CD14-positive monocyte (primary cell): ENCODE measurements at regions not wholly inside any gene's neighbourhood (a gene's known extent, or its start where the extent isn't known, plus 50 kb on each side); places are given as distances from the start of the nearest gene placed in this dataset.

Source experiments
- DNase-seq, 3 donors: peaks; one replicate each; pipeline ENCODE4 v3.0.0-alpha.2; 2011 to 2022
- H2AFZ ChIP-seq: 2 replicates; pipeline ENCODE4 v1.6.0; 2012; ENCODE audit warnings: mild to moderate bottlenecking, low read depth, low read length, inconsistent platforms; ENCODE audit not compliant: insufficient read depth, poor library complexity, severe bottlenecking
- H3K27ac ChIP-seq, 2 donors: 1 replicate in 1 of 2; 2 replicates in 1 of 2; pipeline ENCODE4 v1.5.1; 2012 to 2013; ENCODE audit warnings: low read length in 2 of 2, control low read depth in 1 of 2, inconsistent platforms in 1 of 2, low read depth in 1 of 2, mild to moderate bottlenecking in 1 of 2
- H3K27me3 ChIP-seq, 2 donors: one replicate each; pipeline versions ENCODE4 v1.6.0 to v1.6.1; 2011 to 2013; ENCODE audit warnings: low read length in 2 of 2; ENCODE audit not compliant: control insufficient read depth in 2 of 2, insufficient read depth in 2 of 2
- H3K36me3 ChIP-seq, 2 donors: replicated peaks in 1 of 2; 1 replicate in 1 of 2; 2 replicates in 1 of 2; pipeline versions ENCODE4 v1.5.1 to v1.6.1; 2012 to 2013; ENCODE audit warnings: low read length in 2 of 2, control low read depth in 1 of 2, inconsistent platforms in 1 of 2, mild to moderate bottlenecking in 1 of 2; ENCODE audit not compliant: insufficient read depth in 2 of 2, control insufficient read depth in 1 of 2
- H3K4me1 ChIP-seq, 2 donors: 1 replicate in 1 of 2; 2 replicates in 1 of 2; pipeline versions ENCODE4 v1.5.1 to v1.6.1; 2012 to 2013; ENCODE audit warnings: low read length in 2 of 2, control low read depth in 1 of 2, inconsistent platforms in 1 of 2, mild to moderate bottlenecking in 1 of 2, moderate library complexity in 1 of 2; ENCODE audit not compliant: insufficient read depth in 2 of 2, control insufficient read depth in 1 of 2
- H3K4me2 ChIP-seq: replicated peaks from 2 replicates; pipeline ENCODE3; 2012; ENCODE audit warnings: low read length, moderate library complexity, mild to moderate bottlenecking; ENCODE audit not compliant: poor library complexity, severe bottlenecking; ENCODE audit errors: extremely low read depth
- H3K4me3 ChIP-seq, 3 experiments: fragments of 200-600 bp in 1 of 3; sonication (generic) in 1 of 3; replicated peaks in 1 of 3; 1 replicate in 2 of 3; 2 replicates in 1 of 3; pipeline ENCODE4 v1.5.1; 2011 to 2013; ENCODE audit warnings: low read length in 3 of 3, mild to moderate bottlenecking in 3 of 3, control low read depth in 2 of 3, low read depth in 2 of 3, inconsistent platforms in 1 of 3, moderate library complexity in 1 of 3
- H3K79me2 ChIP-seq: 2 replicates; pipeline ENCODE4 v1.6.0; 2012; ENCODE audit warnings: mild to moderate bottlenecking, control low read depth, inconsistent platforms, low read length, moderate library complexity; ENCODE audit not compliant: insufficient read depth
- H3K9ac ChIP-seq: 2 replicates; pipeline ENCODE4 v1.6.0; 2017; ENCODE audit warnings: low read length, mild to moderate bottlenecking; ENCODE audit not compliant: insufficient read depth, poor library complexity, severe bottlenecking
- H3K9me3 ChIP-seq, 2 donors: replicated peaks in 1 of 2; 1 replicate in 1 of 2; 2 replicates in 1 of 2; pipeline versions ENCODE4 v1.5.1 to v1.6.1; 2012 to 2013; ENCODE audit warnings: low read length in 2 of 2, control low read depth in 1 of 2; ENCODE audit not compliant: control insufficient read depth in 1 of 2, insufficient read depth in 1 of 2
- H4K20me1 ChIP-seq: 2 replicates; pipeline ENCODE4 v1.6.0; 2012; ENCODE audit warnings: mild to moderate bottlenecking, low read length, control low read depth, moderate library complexity; ENCODE audit not compliant: insufficient read depth
- H3K27ac Mint-ChIP-seq, 7 donors: one replicate each; pipeline ENCODE4 v1.8.0; 2020; ENCODE audit warnings: mild to moderate bottlenecking in 7 of 7, mixed read lengths in 7 of 7, moderate library complexity in 6 of 7, inconsistent platforms in 2 of 7
- H3K27me3 Mint-ChIP-seq, 3 donors: one replicate each; pipeline ENCODE4 v1.8.0; 2021 to 2022; ENCODE audit warnings: low read depth in 3 of 3, mild to moderate bottlenecking in 3 of 3, mixed read lengths in 3 of 3, moderate library complexity in 3 of 3, inconsistent platforms in 1 of 3
- H3K36me3 Mint-ChIP-seq, 2 donors: one replicate each; pipeline ENCODE4 v1.8.0; 2020; ENCODE audit warnings: mixed read lengths in 2 of 2, inconsistent platforms in 1 of 2, mild to moderate bottlenecking in 1 of 2
- H3K4me1 Mint-ChIP-seq: one replicate; pipeline ENCODE4 v1.8.0; 2020; ENCODE audit warnings: mild to moderate bottlenecking, mixed read lengths
- H3K4me3 Mint-ChIP-seq, 2 donors: one replicate each; pipeline ENCODE4 v1.8.0; 2020; ENCODE audit warnings: mild to moderate bottlenecking in 2 of 2, mixed read lengths in 2 of 2, moderate library complexity in 1 of 2
- H3K9me3 Mint-ChIP-seq, 7 donors: one replicate each; pipeline ENCODE4 v1.8.0; 2020 to 2022; ENCODE audit warnings: mixed read lengths in 7 of 7, mild to moderate bottlenecking in 6 of 7, moderate library complexity in 6 of 7, inconsistent platforms in 2 of 7
- CTCF ChIP-seq: fragments of 200-600 bp; IDR thresholded peaks from one replicate; pipeline ENCODE4 v1.8.0; 2022; ENCODE audit warnings: antibody characterized with exemption, mild to moderate bottlenecking
- WGBS: methylation state at CpG from one replicate; pipeline ENCODE4 v1.1.5; 2013; ENCODE audit warnings: missing lambda C conversion rate; ENCODE audit not compliant: insufficient coverage; 5-methylcytosine and 5-hydroxymethylcytosine counted together
- intact Hi-C, 2 donors: fragments of 100-400 bp; cut with micrococcal nuclease; formaldehyde crosslinking; loops; one replicate each; pipeline versions ENCODE4 v1.15.0 to v1.15.1; 2023

GRCh38 chr9:11235061-11235460, 622.3 kb upstream of the PTPRD start:
- H3K4me3 Mint-ChIP-seq, result no peak overlapping the region
- H3K27ac Mint-ChIP-seq, result no peak overlapping the region
- Histone ChIP-seq H3K9ac (no peak overlapping the region), H3K79me2 (no peaks in the 10 kb centered on the region), H3K27ac (no peak overlapping the region), H3K4me2 (no peak overlapping the region), H4K20me1 (no peaks in the 10 kb centered on the region), H3K4me1 (no peaks in the 10 kb centered on the region), H3K4me3 (no peak overlapping the region), H2AFZ (no peak overlapping the region), H3K9me3 (peaks cover 0 to 3% of the 10 kb centered on the region in 2 donors), H3K27me3 (no peaks in the 10 kb centered on the region), H3K36me3 (no peaks in the 10 kb centered on the region)
- 88% methylated on average over 1 of the region's 2 CpGs for WGBS
- no peak for DNase-seq
- H3K9me3 Mint-ChIP-seq, result peaks cover 0 to 10% (median 5%) of the 10 kb centered on the region in 7 donors
- no peaks in the 10 kb centered on the region for H3K36me3 Mint-ChIP-seq
- no peak for TF ChIP-seq CTCF
- intact Hi-C loops, result no loop called here
- no peaks in the 10 kb centered on the region for H3K4me1 Mint-ChIP-seq
- H3K27me3 Mint-ChIP-seq, result no peaks in the 10 kb centered on the region

- no peak for DNase-seq
- no peak for TF ChIP-seq CTCF
Measured at GRCh38 chr9:11241779-11242178, 629.0 kb upstream of the PTPRD start.

More at GRCh38 chr9:11241779-11242178, 629.0 kb upstream of the PTPRD start:
- Mint-ChIP-seq H3K27ac (no peak overlapping the region), H3K27me3 (peaks cover 0 to 1% (median 0%) of the 10 kb centered on the region in 3 donors), H3K4me3 (no peak overlapping the region), H3K36me3 (no peaks in the 10 kb centered on the region), H3K9me3 (peaks cover 0 to 12% (median 8%) of the 10 kb centered on the region in 7 donors), H3K4me1 (no peaks in the 10 kb centered on the region)
- Histone ChIP-seq H3K9ac (no peak overlapping the region), H4K20me1 (no peaks in the 10 kb centered on the region), H2AFZ (no peak overlapping the region), H3K79me2 (no peaks in the 10 kb centered on the region), H3K9me3 (peaks cover 0 to 16% of the 10 kb centered on the region in 2 donors), H3K4me3 (no peak overlapping the region), H3K4me1 (no peaks in the 10 kb centered on the region), H3K36me3 (no peaks in the 10 kb centered on the region), H3K4me2 (no peak overlapping the region), H3K27ac (no peak overlapping the region), H3K27me3 (no peaks in the 10 kb centered on the region)
- intact Hi-C loops, result no loop called here
- no CpG with 5 or more reads among the region's 1 CpG for WGBS
